Skeletal muscle satellite cell (primary cell): ENCODE measurements at regions not wholly inside any gene's neighbourhood (a gene's known extent, or its start where the extent isn't known, plus 50 kb on each side); places are given as distances from the start of the nearest gene placed in this dataset.
"Not testable (repeated sequence)": the region's sequence is repeated elsewhere in the genome, so short reads cannot be mapped to it uniquely, and the experiment has no call there.

Experiments used
- H3K27me3 ChIP-seq: 2 replicates; pipeline ENCODE4 v1.7.0; 2013; ENCODE audit warnings: low read length; ENCODE audit not compliant: control insufficient read depth, insufficient read depth
- H3K36me3 ChIP-seq: 2 replicates; pipeline ENCODE4 v1.7.0; 2013; ENCODE audit warnings: mild to moderate bottlenecking, control low read depth, low read length; ENCODE audit not compliant: insufficient read depth
- H3K4me1 ChIP-seq: 2 replicates; pipeline ENCODE4 v1.7.0; 2013; ENCODE audit warnings: low read length; ENCODE audit not compliant: control insufficient read depth, insufficient read depth
- H3K4me2 ChIP-seq: 2 replicates; pipeline ENCODE4 v1.7.0; 2013; ENCODE audit warnings: mild to moderate bottlenecking, low read length
- H3K4me3 ChIP-seq: 2 replicates; pipeline ENCODE4 v1.7.0; 2013; ENCODE audit warnings: low read length
- H3K9ac ChIP-seq: 2 replicates; pipeline ENCODE4 v1.7.0; 2013; ENCODE audit warnings: mild to moderate bottlenecking, low read depth, low read length, moderate library complexity
- H3K9me3 ChIP-seq: replicated peaks from 2 replicates; pipeline ENCODE4 v1.7.0; 2013; ENCODE audit warnings: mild to moderate bottlenecking, control low read depth, low read length

DNA sequence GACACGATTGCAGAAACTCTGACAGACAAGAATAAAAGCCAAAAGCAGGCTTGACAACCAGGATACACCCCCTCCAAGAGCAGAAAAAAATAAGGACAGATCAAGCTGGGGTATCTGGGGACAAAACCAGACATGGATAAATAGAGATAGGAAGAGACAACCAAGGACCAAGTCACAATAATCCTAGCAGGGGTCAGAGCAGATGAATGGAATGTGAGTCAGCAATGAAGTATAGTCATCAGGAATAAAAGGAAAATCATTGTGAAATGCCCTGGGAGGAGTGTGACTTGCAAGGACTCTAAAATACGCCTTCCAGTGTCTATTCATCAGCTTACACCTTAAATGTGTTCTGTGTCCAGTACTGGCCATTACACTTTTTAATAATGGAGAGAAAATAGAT lies 206.8 kb downstream of the CAAP1 start:
- Histone ChIP-seq H3K4me2 (no peak overlapping the region), H3K36me3 (no peaks in the 10 kb centered on the region), H3K4me3 (no peak overlapping the region), H3K27me3 (no peaks in the 10 kb centered on the region), H3K4me1 (no peaks in the 10 kb centered on the region), H3K9ac (no peak overlapping the region), H3K9me3 (no peaks in the 10 kb centered on the region)

DNA sequence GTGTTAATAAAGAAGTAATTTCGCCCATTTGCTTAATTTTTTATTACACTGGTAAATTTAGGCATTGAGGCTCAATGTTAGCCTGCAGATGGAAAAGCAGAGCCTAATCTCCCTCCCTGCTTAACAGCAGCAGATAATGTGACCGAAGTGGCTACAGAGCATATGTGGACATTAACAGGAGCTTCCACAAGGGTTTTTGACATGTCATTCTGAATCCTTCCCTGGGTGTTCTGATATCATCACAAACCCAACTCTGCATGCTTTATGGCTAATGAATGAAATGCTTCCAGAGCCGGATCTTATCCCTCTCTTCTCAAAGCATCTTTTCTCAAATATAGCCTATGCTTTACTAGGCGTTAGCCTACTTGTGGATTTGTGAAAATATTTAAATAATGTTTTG lies 208.6 kb downstream of the CAAP1 start:
- H3K9ac ChIP-seq, result no peak overlapping the region
- no peaks in the 10 kb centered on the region for H3K36me3 ChIP-seq
- H3K4me1 ChIP-seq, result no peaks in the 10 kb centered on the region
- H3K9me3 ChIP-seq, result no peaks in the 10 kb centered on the region
- H3K4me2 ChIP-seq, result no peak overlapping the region
- no peak overlapping the region for H3K4me3 ChIP-seq
- H3K27me3 ChIP-seq, result no peaks in the 10 kb centered on the region

DNA sequence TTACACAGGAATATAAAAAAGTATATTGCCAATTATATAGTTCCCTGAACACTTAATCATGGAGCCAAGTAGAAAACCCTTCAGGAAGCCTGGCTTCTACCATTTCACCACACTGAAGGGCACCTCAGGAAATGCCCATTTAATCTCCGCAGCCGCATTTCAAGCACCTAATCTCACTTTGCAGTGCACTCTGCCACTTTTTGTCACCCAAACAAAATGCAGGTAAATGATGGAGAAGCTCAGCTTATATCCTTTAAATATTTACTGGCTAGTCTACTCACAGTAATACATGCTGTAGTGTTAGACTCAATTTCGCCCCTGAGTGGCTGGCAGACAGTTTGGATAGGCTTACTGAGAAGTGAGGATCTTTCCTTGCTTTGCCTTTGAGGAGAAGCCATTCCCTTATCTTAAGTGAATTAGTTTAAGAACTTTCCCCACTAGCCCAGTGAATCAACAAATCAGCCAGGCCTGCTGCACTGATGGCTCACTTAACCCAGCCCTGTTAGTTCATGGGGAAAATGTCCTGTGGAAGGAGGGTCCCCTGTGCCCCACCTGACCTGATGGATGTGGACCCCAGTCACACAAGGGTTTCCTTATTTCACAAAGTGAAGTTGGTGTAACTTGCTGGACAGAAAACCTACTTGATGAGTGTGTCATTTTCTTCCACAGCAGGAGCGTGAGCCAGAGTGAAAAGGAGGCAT lies 209.7 kb downstream of the CAAP1 start:
- H3K9me3 ChIP-seq, result no peaks in the 10 kb centered on the region
- H3K4me2 ChIP-seq, result no peak overlapping the region

DNA sequence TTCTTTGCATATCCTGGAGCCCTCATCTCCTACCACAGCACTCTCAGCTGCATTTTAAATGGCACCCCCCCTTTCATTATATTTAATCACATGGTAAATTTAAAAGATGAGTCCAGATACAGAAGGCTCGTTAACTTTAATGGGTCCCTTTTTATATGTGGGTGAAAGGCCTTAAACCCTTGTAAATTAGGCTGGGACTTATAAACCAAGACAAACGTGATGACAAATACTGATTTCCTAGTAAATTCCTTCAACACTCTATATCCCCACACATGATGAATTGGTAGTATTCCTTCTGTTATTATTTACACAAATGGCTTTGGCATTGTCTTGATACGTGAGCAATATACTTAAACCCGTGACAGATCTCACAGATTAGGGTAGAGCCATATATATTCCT lies 210.6 kb downstream of the CAAP1 start:
- H3K9ac ChIP-seq, result no peak overlapping the region
- no peak overlapping the region for H3K4me3 ChIP-seq
- no peaks in the 10 kb centered on the region for H3K36me3 ChIP-seq
- no peaks in the 10 kb centered on the region for H3K9me3 ChIP-seq
- H3K27me3 ChIP-seq, result no peaks in the 10 kb centered on the region
- H3K4me1 ChIP-seq, result no peaks in the 10 kb centered on the region
- H3K4me2 ChIP-seq, result no peak overlapping the region

More for the DNA sequence above, 209.7 kb downstream of the CAAP1 start:
- H3K9ac ChIP-seq, result no peak overlapping the region
- H3K36me3 ChIP-seq, result no peaks in the 10 kb centered on the region
- no peaks in the 10 kb centered on the region for H3K4me1 ChIP-seq
- H3K4me3 ChIP-seq, result no peak overlapping the region
- H3K27me3 ChIP-seq, result no peaks in the 10 kb centered on the region

DNA sequence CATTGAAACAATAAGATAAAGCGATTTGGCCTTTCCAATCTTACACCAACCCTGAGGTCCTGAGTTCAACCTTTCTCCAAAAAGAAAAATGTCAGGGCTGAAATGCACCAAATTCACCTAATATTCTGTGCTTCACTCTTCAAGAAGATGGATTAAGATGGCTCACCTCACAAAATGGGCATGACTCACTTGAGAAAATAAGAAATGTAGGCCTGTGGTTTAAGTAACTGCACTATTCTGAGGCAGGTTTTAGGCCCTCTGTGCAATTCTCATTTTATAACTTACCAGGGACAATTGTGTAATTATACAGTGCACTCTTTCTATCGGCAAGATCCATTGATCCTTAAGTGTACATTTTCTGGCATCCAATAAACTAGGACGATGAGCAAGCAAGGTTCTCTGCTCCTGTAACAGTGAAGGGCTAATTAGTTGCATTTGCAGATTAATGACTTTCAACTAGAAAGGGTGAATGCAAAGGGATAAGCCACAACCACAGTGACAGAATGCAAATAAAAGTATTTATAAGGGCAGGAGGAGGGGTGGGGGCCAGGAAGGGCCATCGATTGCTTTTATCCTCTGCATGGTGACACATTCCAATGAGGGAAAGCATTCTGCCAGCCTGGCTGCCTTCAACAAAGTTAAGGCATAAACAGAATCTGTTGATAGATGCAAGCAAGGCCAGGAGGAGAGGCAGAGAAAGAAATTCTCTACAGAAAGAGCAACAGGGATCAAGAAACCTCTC lies 214.5 kb downstream of the CAAP1 start:
- Histone ChIP-seq H3K36me3 (no peaks in the 10 kb centered on the region), H3K9me3 (no peaks in the 10 kb centered on the region), H3K4me1 (no peaks in the 10 kb centered on the region), H3K9ac (no peak overlapping the region), H3K27me3 (no peaks in the 10 kb centered on the region), H3K4me2 (no peak overlapping the region), H3K4me3 (no peak overlapping the region)

DNA sequence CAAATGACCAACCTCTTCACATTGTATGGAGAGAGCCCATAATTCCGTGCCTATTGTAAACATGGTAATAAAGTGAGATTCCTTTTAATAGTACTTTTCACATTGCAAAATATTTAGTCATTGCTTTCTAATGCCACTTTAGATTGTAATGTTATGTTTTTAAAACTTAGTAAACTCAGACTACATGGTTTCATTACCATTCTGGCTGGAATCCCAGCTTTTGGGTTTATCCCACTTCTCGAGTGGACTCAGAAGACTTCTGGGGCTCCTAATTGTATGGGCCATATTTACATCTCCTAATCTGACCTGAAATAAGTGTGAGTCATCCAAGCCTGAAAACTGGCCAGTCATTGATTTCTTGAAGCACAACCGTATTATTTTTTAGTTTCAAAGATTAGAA lies 217.6 kb downstream of the CAAP1 start:
- no peaks in the 10 kb centered on the region for H3K9me3 ChIP-seq
- no peak overlapping the region for H3K9ac ChIP-seq

DNA sequence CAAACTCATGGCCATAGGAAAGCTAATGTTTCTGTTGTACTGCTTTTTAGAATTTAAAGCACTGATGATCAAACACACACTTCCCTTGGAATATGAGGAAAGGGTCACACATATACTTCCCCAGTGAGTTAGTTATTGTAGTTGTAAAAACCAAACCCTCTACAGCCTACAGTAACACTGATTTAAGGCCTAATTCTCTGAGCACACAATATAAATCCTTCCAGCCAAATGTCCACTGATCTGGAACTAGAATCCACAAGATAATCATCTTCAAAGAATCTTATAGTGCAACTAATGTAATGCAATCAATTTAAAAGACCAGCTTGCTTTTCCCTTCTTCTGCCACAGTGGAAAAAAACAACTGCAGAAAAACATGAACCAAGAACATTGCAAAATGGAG lies 219.3 kb downstream of the CAAP1 start:
- H3K36me3 ChIP-seq, result no peaks in the 10 kb centered on the region
- no peak overlapping the region for H3K4me3 ChIP-seq
- no peak overlapping the region for H3K4me2 ChIP-seq
- no peaks in the 10 kb centered on the region for H3K27me3 ChIP-seq
- H3K4me1 ChIP-seq, result no peaks in the 10 kb centered on the region
- H3K9ac ChIP-seq, result no peak overlapping the region
- H3K9me3 ChIP-seq, result no peaks in the 10 kb centered on the region

More for the DNA sequence above, 217.6 kb downstream of the CAAP1 start:
- no peaks in the 10 kb centered on the region for H3K4me1 ChIP-seq
- no peak overlapping the region for H3K4me3 ChIP-seq
- H3K4me2 ChIP-seq, result no peak overlapping the region
- H3K27me3 ChIP-seq, result no peaks in the 10 kb centered on the region
- H3K36me3 ChIP-seq, result no peaks in the 10 kb centered on the region

DNA sequence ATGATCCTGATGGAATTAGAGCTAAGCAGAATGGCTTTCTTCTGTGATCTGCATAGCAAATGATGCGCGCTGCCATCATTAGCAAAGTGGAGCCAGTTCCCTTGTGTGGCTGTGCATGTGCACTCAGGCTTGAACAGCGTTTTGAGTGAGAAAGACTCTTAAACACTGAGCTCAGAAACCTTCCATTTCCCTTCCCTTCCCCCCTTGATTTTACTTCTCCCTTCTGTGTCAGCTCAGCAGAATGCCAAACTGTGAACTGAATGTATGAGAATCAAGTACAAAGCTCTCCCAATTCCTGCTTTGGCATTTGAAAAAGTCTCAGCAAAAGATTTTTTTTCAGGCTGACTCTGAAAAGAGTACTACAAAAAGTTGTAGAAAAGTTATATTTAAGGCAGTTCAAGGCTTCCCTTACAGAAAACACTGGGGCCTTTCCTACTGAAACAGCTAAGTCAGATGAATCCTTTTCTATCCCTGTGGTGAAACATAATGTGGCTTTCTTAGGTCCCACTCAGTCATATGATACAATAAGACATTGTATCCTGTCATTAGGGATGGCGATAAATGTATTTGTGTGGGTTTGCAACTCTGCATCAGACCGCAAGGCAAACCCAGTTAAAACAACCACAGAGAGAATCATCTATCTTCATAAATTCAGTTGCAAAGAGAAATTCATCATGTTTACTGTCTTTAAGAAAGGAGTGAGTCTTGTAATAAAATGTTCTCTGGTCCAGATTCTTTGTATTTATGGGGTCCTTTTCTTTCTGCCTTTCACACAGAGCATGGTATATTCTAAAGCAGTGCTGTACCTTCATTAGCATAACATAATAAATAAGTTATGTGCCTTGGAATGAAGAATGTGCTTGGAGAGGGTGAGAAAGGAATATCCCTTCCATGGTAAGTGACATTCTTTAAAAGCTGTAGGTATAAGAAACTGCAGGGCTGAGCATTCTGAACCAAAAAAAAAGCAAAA lies 222.6 kb downstream of the CAAP1 start:
- no peaks in the 10 kb centered on the region for H3K27me3 ChIP-seq
- H3K9ac ChIP-seq, result no peak overlapping the region
- no peaks in the 10 kb centered on the region for H3K9me3 ChIP-seq
- no peaks in the 10 kb centered on the region for H3K4me1 ChIP-seq
- no peaks in the 10 kb centered on the region for H3K36me3 ChIP-seq
- no peak overlapping the region for H3K4me2 ChIP-seq
- H3K4me3 ChIP-seq, result no peak overlapping the region

DNA sequence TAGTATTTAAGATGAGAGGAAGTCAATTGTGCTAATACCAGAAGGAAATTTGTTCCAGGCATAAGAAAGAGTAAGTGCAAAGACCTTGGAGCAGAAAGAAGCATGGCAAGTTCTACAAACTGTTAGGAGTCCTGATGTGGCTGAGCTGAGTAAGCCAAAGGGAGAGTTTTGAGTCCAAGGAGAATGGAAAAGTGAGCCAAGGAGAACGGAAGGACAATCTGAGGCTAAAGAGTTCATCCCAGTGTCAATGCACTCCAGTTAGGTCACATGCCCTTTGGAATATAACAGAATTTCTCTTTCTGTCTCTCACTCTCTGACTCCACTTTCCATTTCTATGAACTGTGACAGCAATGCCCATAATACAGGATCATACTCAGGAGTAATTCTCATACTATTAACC lies 224.7 kb downstream of the CAAP1 start:
- H3K9ac ChIP-seq, result no peak overlapping the region
- H3K4me3 ChIP-seq, result no peak overlapping the region
- no peaks in the 10 kb centered on the region for H3K4me1 ChIP-seq
- H3K36me3 ChIP-seq, result no peaks in the 10 kb centered on the region
- no peaks in the 10 kb centered on the region for H3K27me3 ChIP-seq
- no peaks in the 10 kb centered on the region for H3K9me3 ChIP-seq
- H3K4me2 ChIP-seq, result no peak overlapping the region

DNA sequence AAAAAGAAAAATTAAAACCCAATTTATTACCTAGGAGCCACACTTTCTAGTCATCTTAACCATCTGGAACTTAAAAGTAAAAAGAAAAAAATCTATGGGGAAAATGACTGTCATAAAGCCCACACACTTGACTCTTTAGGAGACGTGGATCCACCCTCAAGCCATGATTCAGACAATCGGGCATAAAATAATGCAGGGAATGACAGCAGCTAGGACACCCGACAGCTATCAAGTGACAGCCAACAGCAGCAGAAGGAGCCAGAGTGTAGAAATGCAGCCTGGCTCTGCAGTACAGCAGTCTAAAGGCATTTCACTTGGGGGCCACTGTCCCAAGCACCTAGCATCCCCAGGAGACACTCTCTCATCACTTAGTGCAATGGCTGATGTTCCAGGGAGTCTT lies 226.9 kb downstream of the CAAP1 start:
- no peaks in the 10 kb centered on the region for H3K9me3 ChIP-seq
- no peaks in the 10 kb centered on the region for H3K27me3 ChIP-seq
- H3K4me3 ChIP-seq, result no peak overlapping the region
- H3K9ac ChIP-seq, result no peak overlapping the region
- no peaks in the 10 kb centered on the region for H3K4me1 ChIP-seq
- no peaks in the 10 kb centered on the region for H3K36me3 ChIP-seq
- no peak overlapping the region for H3K4me2 ChIP-seq

DNA sequence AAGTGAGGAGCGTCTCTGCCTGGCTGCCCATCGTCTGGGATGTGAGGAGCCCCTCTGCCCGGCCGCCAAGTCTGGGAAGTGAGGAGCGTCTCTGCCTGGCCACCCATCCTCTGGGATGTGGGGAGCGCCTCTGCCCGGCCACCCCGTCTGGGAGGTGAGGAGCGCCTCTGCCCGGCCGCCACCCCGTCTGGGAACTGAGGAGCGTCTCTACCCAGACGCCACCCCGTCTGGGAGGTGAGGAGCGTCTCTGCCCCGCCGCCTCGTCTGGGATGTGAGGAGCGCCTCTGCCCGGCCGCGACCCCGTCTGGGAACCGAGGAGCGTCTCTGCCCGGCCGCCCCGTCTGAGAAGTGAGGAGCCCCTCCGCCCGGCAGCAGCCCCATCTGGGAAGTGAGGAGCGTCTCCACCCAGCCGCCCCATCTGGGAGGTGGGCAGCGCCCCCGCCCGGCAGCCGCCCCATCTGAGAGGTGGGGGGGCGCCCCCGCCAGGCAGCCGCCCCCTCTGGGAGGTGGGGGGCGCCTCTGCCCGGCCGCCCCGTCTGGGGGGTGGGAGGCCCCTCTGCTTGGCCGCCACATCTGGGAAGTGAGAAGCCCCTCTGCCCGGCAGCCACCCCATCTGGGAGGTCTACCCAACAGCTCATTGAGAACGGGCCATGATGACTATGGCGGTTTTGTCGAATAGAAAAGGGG lies 228.4 kb downstream of the CAAP1 start:
- H3K4me1 ChIP-seq, H3K4me3 ChIP-seq: not testable (repeated sequence)

More for the DNA sequence above, 228.4 kb downstream of the CAAP1 start:
- H3K9ac ChIP-seq, H3K4me2 ChIP-seq, H3K27me3 ChIP-seq, H3K36me3 ChIP-seq, H3K9me3 ChIP-seq: not testable (repeated sequence)
